Mesenchymal stem cell (in vitro differentiated cells and primary cell): ENCODE measurements at regions not wholly inside any gene's neighbourhood (a gene's known extent, or its start where the extent isn't known, plus 50 kb on each side); places are given as distances from the start of the nearest gene placed in this dataset.

Source experiments
- DNase-seq: peaks from one replicate; pipeline ENCODE4 v3.0.0-alpha.2; 2013
- H2AFZ ChIP-seq: one replicate; pipeline ENCODE4 v1.6.1; 2013; ENCODE audit warnings: low read depth, mild to moderate bottlenecking, control low read depth, inconsistent platforms, low read length, moderate library complexity
- H2AK5ac ChIP-seq: 2 replicates; pipeline ENCODE4 v1.6.1; 2013; ENCODE audit warnings: low read length, moderate library complexity, mild to moderate bottlenecking, inconsistent platforms; ENCODE audit not compliant: severe bottlenecking
- H2BK120ac ChIP-seq: one replicate; pipeline ENCODE4 v1.6.1; 2013; ENCODE audit warnings: low read depth, mild to moderate bottlenecking, inconsistent platforms, low read length, moderate library complexity
- H2BK12ac ChIP-seq, 2 experiments: one replicate each; pipeline ENCODE4 v1.6.1; 2013; ENCODE audit warnings: inconsistent platforms in 2 of 2, low read length in 2 of 2, mild to moderate bottlenecking in 2 of 2, moderate library complexity in 2 of 2, control low read depth in 1 of 2
- H2BK15ac ChIP-seq: one replicate; pipeline ENCODE4 v1.6.1; 2013; ENCODE audit warnings: mild to moderate bottlenecking, low read depth, inconsistent platforms; ENCODE audit not compliant: poor library complexity, severe bottlenecking
- H2BK5ac ChIP-seq: 2 replicates; pipeline ENCODE4 v1.6.1; 2013; ENCODE audit warnings: low read depth, mild to moderate bottlenecking, low read length, control low read depth, inconsistent platforms; ENCODE audit not compliant: poor library complexity, severe bottlenecking
- H3K14ac ChIP-seq, 2 experiments: one replicate each; pipeline ENCODE4 v1.6.1; 2013; ENCODE audit warnings: inconsistent platforms in 2 of 2, low read length in 2 of 2, control low read depth in 1 of 2, mild to moderate bottlenecking in 1 of 2, moderate library complexity in 1 of 2
- H3K18ac ChIP-seq, 2 experiments: one replicate each; pipeline ENCODE4 v1.6.1; 2013; ENCODE audit warnings: inconsistent platforms in 2 of 2, low read length in 2 of 2, control low read depth in 1 of 2, low read depth in 1 of 2, mild to moderate bottlenecking in 1 of 2
- H3K23ac ChIP-seq, 2 experiments: one replicate each; pipeline ENCODE4 v1.6.1; 2013; ENCODE audit warnings: inconsistent platforms in 2 of 2, low read length in 2 of 2, mild to moderate bottlenecking in 2 of 2, moderate library complexity in 2 of 2, control low read depth in 1 of 2
- H3K27ac ChIP-seq: 2 replicates; pipeline ENCODE4 v1.5.1; 2013; ENCODE audit warnings: mild to moderate bottlenecking, moderate library complexity, low read length, control low read depth, inconsistent platforms; ENCODE audit not compliant: poor library complexity, severe bottlenecking
- H3K27me3 ChIP-seq, 2 experiments: 2 replicates each; pipeline versions ENCODE4 v1.6.1 to v1.7.0; 2013; ENCODE audit warnings: low read length in 2 of 2, mild to moderate bottlenecking in 2 of 2, moderate library complexity in 2 of 2, control low read depth in 1 of 2, inconsistent platforms in 1 of 2; ENCODE audit not compliant: control insufficient read depth in 1 of 2, insufficient read depth in 1 of 2
- H3K36me3 ChIP-seq, 2 experiments: 2 replicates each; pipeline versions ENCODE4 v1.6.1 to v1.7.0; 2013; ENCODE audit warnings: low read length in 2 of 2, control low read depth in 1 of 2, inconsistent platforms in 1 of 2, low read depth in 1 of 2, mild to moderate bottlenecking in 1 of 2; ENCODE audit not compliant: insufficient read depth in 2 of 2, control insufficient read depth in 1 of 2
- H3K4ac ChIP-seq, 2 experiments: one replicate each; pipeline ENCODE4 v1.6.1; 2013; ENCODE audit warnings: inconsistent platforms in 2 of 2, low read length in 2 of 2, mild to moderate bottlenecking in 2 of 2, moderate library complexity in 2 of 2, control low read depth in 1 of 2, low read depth in 1 of 2
- H3K4me1 ChIP-seq: 2 replicates; pipeline ENCODE4 v1.6.1; 2013; ENCODE audit warnings: low read depth, low read length, control low read depth; ENCODE audit not compliant: control insufficient read depth, insufficient read depth
- H3K4me2 ChIP-seq: 2 replicates; pipeline ENCODE4 v1.6.1; 2013; ENCODE audit warnings: low read length, mild to moderate bottlenecking, inconsistent platforms; ENCODE audit not compliant: poor library complexity, severe bottlenecking
- H3K4me3 ChIP-seq, 2 experiments: 2 replicates each; pipeline versions ENCODE4 v1.5.1 to v1.7.0; 2013; ENCODE audit warnings: low read length in 2 of 2, mild to moderate bottlenecking in 2 of 2, control low read depth in 1 of 2, low read depth in 1 of 2; ENCODE audit not compliant: insufficient read depth in 1 of 2
- H3K79me1 ChIP-seq: replicated peaks from 2 replicates; pipeline ENCODE4 v1.6.1; 2013; ENCODE audit warnings: mild to moderate bottlenecking, control low read depth, low read length, inconsistent platforms; ENCODE audit not compliant: poor library complexity, severe bottlenecking
- H3K9ac ChIP-seq: 2 replicates; pipeline ENCODE4 v1.7.0; 2013; ENCODE audit warnings: mild to moderate bottlenecking, low read length, moderate library complexity
- H3K9me3 ChIP-seq: 2 replicates; pipeline ENCODE4 v1.7.0; 2013; ENCODE audit warnings: mild to moderate bottlenecking, low read length; ENCODE audit not compliant: control insufficient read depth
- H4K8ac ChIP-seq: one replicate; pipeline ENCODE4 v1.6.1; 2013; ENCODE audit warnings: inconsistent platforms, mild to moderate bottlenecking, low read length, moderate library complexity
- H4K91ac ChIP-seq: one replicate; pipeline ENCODE4 v1.6.1; 2013; ENCODE audit warnings: mild to moderate bottlenecking, low read length, inconsistent platforms
- WGBS: methylation state at CpG from one replicate; pipeline ENCODE4 v1.1.7; 2013; ENCODE audit warnings: mixed read lengths; 5-methylcytosine and 5-hydroxymethylcytosine counted together

DNA sequence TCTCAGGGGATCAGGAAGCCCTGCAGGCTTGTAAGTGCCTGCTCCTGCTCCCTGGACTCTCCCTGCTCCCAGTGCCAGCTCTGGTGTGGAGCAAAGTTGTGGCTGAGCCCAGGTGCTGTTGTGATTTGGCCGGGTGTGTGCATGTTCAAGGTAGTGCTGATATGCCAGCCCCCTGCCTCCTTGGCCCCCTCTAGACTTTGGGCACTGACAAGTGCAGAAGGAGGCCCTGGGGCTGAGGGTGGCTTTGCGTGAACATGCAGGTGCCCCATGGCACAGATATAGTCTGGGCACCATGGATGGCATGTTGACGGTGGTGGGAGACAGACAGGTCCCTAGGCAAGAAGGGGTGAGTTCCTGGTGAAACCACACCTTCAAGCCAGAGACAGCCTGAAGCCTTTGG is 441.6 kb upstream of the CDH8 start:
- Histone ChIP-seq H4K8ac (no peak overlapping the region), H2BK12ac (no peak overlapping the region), H3K79me1 (no peaks in the 10 kb centered on the region), H2BK15ac (no peak overlapping the region), H3K23ac (no peak overlapping the region), H3K14ac (no peak overlapping the region), H3K36me3 (no peaks in the 10 kb centered on the region), H3K9ac (no peak overlapping the region), H4K91ac (no peak overlapping the region), H3K27ac (no peak overlapping the region), H2AFZ (no peak overlapping the region), H3K9me3 (peaks cover 9% of the 10 kb centered on the region), H3K18ac (no peak overlapping the region), H2BK5ac (no peak overlapping the region), H3K4me2 (no peak overlapping the region), H3K4ac (no peak overlapping the region), H2BK120ac (no peak overlapping the region), H3K4me3 (no peak overlapping the region), H2AK5ac (no peak overlapping the region), H3K4me1 (no peaks in the 10 kb centered on the region), H3K27me3 (no peaks in the 10 kb centered on the region)
- WGBS = 92% methylated on average over 3 of the region's 3 CpGs
- no peak for DNase-seq

DNA sequence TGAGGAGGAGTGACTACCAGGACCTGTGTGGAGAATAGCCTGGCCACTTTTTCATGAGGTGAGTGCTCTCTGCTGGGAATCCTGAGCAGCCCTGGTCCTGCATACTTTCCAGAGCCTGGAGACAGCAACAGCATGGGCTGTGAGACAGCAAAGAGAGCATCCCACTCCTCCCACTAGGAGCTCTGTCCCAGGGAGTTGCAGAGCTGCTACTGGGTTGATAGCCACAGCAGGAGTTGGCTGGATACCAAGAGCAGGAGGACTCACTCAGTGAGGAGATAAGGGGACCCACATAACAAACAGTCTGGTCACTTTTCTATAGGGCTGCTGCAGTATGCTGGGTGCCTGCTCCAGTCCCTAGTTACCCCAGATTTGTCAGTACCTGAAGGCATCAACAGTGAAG is 439.3 kb upstream of the CDH8 start:
- H3K27ac ChIP-seq = no peak overlapping the region
- H4K8ac ChIP-seq = no peak overlapping the region
- H2BK120ac ChIP-seq = no peak overlapping the region
- H3K4me1 ChIP-seq = no peaks in the 10 kb centered on the region
- no peak overlapping the region for H3K9ac ChIP-seq
- no peak overlapping the region for H3K14ac ChIP-seq
- no peak overlapping the region for H2BK15ac ChIP-seq
- no peak overlapping the region for H2AFZ ChIP-seq
- no peak overlapping the region for H3K4ac ChIP-seq
- H3K9me3 ChIP-seq = peaks cover 22% of the 10 kb centered on the region
- no peak overlapping the region for H3K4me2 ChIP-seq
- no peak overlapping the region for H3K18ac ChIP-seq
- H2BK12ac ChIP-seq = no peak overlapping the region
- H2BK5ac ChIP-seq = no peak overlapping the region
- H4K91ac ChIP-seq = no peak overlapping the region
- no peaks in the 10 kb centered on the region for H3K79me1 ChIP-seq
- H3K4me3 ChIP-seq = no peak overlapping the region
- DNase-seq = peak; percentile 1
- no peaks in the 10 kb centered on the region for H3K36me3 ChIP-seq
- H3K27me3 ChIP-seq = no peaks in the 10 kb centered on the region
- H2AK5ac ChIP-seq = no peak overlapping the region
- H3K23ac ChIP-seq = no peak overlapping the region

DNA sequence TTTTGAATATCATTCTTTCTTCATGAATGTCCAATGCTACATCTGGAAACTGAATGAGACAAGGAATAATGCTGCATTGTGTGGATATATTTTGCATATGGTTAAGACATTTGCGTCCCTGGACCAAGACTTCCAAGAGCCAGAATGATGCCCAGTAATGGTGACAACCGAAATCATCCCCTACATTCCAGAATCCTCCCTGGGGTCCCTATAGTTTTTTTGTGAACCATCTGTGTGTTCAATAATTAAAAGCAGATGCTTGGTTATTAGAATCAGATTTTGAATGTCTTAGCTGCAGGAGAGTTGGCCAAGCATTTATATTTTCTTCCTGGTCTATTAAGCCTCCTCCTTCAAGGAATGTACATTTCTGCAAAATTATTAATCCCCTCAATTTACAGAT is 426.7 kb upstream of the CDH8 start:
- peaks cover 32% of the 10 kb centered on the region for H3K9me3 ChIP-seq
- H2AK5ac ChIP-seq = no peak overlapping the region
- no peak overlapping the region for H3K14ac ChIP-seq
- H3K4me3 ChIP-seq = no peak overlapping the region
- DNase-seq = no peak
- whole genome bisulfite sequencing = 71% methylated on average over 1 of the region's 2 CpGs
- H2BK12ac ChIP-seq = no peak overlapping the region
- H3K23ac ChIP-seq = no peak overlapping the region
- H3K18ac ChIP-seq = no peak overlapping the region
- H2BK5ac ChIP-seq = no peak overlapping the region
- no peaks in the 10 kb centered on the region for H3K4me1 ChIP-seq
- H3K27ac ChIP-seq = no peak overlapping the region
- H3K27me3 ChIP-seq = no peaks in the 10 kb centered on the region
- no peak overlapping the region for H4K91ac ChIP-seq
- no peak overlapping the region for H3K9ac ChIP-seq
- H4K8ac ChIP-seq = no peak overlapping the region
- H3K4me2 ChIP-seq = no peak overlapping the region
- H3K4ac ChIP-seq = no peak overlapping the region
- H2BK15ac ChIP-seq = no peak overlapping the region
- H3K79me1 ChIP-seq = no peaks in the 10 kb centered on the region
- H3K36me3 ChIP-seq = no peaks in the 10 kb centered on the region
- H2BK120ac ChIP-seq = no peak overlapping the region
- no peak overlapping the region for H2AFZ ChIP-seq

DNA sequence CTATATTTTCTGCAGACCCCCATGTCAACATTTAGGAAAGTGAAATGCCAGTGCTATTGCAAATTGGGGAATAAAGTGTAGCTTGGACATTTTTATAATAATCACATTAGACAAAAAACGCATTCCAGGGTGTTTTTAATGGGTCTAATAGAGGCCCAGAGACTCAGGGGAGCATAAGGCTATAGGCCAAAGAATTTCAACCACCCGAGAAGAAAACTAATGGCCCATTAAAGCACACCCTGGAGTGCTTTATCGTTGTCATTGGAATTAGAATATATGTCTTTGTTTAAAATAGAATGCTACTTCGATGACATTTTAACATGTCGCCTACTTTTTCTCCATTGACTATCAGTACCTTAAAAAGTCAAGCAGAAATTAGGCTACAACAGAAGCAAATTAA is 414.1 kb upstream of the CDH8 start:
- Histone ChIP-seq H2AK5ac (no peak overlapping the region), H3K9ac (no peak overlapping the region), H4K8ac (no peak overlapping the region), H3K14ac (no peak overlapping the region), H2BK120ac (no peak overlapping the region), H3K4me3 (no peak overlapping the region), H4K91ac (no peak overlapping the region), H2BK15ac (no peak overlapping the region), H2AFZ (no peak overlapping the region), H3K36me3 (no peaks in the 10 kb centered on the region), H3K9me3 (peaks cover 12% of the 10 kb centered on the region), H3K4me1 (no peaks in the 10 kb centered on the region), H3K4me2 (no peak overlapping the region), H2BK5ac (no peak overlapping the region), H2BK12ac (no peak overlapping the region), H3K27ac (no peak overlapping the region), H3K18ac (no peak overlapping the region), H3K27me3 (no peaks in the 10 kb centered on the region), H3K23ac (no peak overlapping the region), H3K79me1 (no peaks in the 10 kb centered on the region), H3K4ac (no peak overlapping the region)
- no CpG with 5 or more reads among the region's 5 CpGs for WGBS
- DNase-seq = no peak
